ENCODE measurements at regions not wholly inside any gene's neighbourhood (a gene's known extent, or its start where the extent isn't known, plus 50 kb on each side); places are given as distances from the start of the nearest gene placed in this dataset.

DNA sequence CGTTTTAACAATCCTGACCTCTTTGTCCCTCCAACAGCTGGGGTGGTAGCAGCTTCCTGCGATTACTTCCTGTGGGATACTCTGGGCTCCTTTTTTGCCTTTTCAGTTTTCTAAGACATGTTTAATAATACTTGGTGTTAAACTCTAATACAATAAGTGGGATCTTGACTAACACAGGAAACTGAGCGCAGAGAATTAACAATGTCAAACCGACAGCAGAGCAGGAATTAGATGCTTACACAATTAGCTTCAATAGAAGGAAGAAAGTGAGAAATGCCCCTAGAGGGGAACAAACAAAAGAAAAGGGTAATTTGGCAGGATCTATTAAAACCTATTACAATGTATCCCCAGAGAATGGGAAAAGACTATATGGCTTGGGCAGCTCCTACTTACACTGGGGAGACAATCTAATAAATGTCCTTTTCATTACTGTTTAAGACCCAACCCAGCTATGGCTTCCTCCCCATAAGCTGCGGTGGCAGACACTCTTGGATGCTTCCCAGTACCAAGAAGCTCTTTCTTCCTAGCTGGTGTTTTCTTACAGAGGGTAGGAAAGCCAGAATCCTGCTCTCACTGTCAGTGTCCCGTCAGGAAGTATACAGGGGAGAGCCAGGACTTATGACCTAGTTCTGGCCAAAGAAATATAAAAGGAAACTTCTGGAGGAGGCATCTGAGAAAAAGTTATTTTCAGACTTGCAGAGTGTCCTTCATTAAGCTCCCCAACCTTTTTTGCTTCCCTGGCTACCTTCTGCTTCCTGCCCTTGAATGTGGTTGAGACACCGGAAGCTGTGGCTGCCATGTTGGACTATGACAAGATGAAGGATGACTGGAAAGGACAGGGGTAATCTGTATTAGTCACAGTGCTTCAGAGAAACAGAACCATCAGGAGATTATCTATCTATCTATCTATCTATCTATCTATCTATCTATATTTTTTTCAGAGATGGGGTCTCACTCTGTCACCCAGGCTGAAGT is 194.1 kb upstream of the KBTBD8 start:
- Mint-ChIP-seq H3K4me3 (peak overlapping the region; percentile 35), H3K9me3 (peaks cover 5% of the 10 kb centered on the region), H3K36me3 (ENCODE audit: low read depth) (no peaks in the 10 kb centered on the region), H3K4me1 (peaks cover 36% of the 10 kb centered on the region), H3K27ac (ENCODE audit: unreplicated experiment) (peak overlapping the region; percentile 74), H3K27me3 (ENCODE audit: low read depth) (no peaks in the 10 kb centered on the region)
- DNase-seq (ENCODE audit: low read depth, low spot score): no peak
- TF ChIP-seq, protein P1, sequence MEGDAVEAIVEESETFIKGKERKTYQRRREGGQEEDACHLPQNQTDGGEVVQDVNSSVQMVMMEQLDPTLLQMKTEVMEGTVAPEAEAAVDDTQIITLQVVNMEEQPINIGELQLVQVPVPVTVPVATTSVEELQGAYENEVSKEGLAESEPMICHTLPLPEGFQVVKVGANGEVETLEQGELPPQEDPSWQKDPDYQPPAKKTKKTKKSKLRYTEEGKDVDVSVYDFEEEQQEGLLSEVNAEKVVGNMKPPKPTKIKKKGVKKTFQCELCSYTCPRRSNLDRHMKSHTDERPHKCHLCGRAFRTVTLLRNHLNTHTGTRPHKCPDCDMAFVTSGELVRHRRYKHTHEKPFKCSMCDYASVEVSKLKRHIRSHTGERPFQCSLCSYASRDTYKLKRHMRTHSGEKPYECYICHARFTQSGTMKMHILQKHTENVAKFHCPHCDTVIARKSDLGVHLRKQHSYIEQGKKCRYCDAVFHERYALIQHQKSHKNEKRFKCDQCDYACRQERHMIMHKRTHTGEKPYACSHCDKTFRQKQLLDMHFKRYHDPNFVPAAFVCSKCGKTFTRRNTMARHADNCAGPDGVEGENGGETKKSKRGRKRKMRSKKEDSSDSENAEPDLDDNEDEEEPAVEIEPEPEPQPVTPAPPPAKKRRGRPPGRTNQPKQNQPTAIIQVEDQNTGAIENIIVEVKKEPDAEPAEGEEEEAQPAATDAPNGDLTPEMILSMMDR (conservative IDR thresholded peaks at IDR 0.05): no peak

DNA sequence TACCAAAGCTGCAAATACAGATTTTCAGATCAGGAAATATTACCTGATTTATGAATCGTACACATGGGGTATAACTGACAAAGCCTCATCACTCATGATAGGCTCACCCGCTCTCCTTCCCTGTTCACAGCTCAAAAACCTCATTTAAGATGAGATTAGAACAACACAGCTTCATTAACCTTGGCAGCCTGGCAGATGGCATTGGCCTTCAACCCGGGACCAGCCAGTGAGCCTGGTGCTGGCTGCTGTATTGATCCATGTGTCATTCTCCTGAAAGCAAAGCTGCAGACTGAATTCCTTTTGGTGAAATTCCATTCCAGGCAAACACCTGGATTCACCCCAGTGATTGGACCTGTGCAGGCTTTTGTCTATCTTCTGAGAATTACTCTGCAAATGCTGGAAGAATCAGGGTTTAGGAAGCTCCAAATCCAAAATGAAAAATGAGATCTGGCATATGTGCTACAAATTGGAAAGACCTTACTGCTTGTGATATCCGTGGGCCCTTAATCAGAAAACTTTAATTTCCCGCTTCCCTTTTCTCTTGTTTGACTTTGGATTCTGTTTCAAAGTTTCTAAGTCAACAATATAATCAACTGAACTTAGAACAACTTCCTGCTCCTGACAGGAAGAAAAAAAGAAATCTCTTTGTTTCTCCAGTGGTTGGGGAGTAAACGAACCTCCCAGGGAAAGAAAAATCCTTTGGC is 189.1 kb upstream of the KBTBD8 start:
- no peak overlapping the region for H3K4me3 Mint-ChIP-seq
- TF ChIP-seq, protein P1 (conservative IDR thresholded peaks at IDR 0.05): no peak
- no peak overlapping the region for H3K27ac Mint-ChIP-seq (ENCODE audit: unreplicated experiment)
- H3K36me3 Mint-ChIP-seq (ENCODE audit: low read depth): no peaks in the 10 kb centered on the region
- no peaks in the 10 kb centered on the region for H3K27me3 Mint-ChIP-seq (ENCODE audit: low read depth)
- H3K9me3 Mint-ChIP-seq: peaks cover 8% of the 10 kb centered on the region
- no peak for DNase-seq (ENCODE audit: low read depth, low spot score)
- peaks cover 35% of the 10 kb centered on the region for H3K4me1 Mint-ChIP-seq

DNA sequence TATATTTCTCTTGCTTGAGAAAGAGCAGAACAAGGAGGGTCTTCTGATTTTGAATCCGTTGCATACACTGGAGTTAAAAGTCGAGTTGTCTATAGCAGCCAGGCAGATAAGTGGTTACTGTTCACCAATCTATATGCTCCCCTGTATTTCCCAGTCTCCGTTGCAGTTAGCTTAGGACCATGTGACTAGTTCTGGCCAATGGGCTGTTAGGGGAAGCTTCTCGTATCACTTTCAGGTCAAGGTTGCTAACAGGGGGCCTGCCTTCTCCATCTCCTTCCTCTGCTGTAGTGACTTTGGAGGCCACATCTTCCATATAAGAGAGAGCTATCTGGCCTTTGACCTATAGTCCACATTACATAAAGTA is 188.5 kb upstream of the KBTBD8 start:
- DNase-seq (ENCODE audit: low read depth, low spot score): no peak
- Mint-ChIP-seq H3K9me3 (peaks cover 8% of the 10 kb centered on the region), H3K4me1 (peaks cover 35% of the 10 kb centered on the region), H3K27me3 (ENCODE audit: low read depth) (no peaks in the 10 kb centered on the region), H3K27ac (ENCODE audit: unreplicated experiment) (no peak overlapping the region), H3K4me3 (no peak overlapping the region), H3K36me3 (ENCODE audit: low read depth) (no peaks in the 10 kb centered on the region)
- TF ChIP-seq, protein P1 (conservative IDR thresholded peaks at IDR 0.05): no peak

DNA sequence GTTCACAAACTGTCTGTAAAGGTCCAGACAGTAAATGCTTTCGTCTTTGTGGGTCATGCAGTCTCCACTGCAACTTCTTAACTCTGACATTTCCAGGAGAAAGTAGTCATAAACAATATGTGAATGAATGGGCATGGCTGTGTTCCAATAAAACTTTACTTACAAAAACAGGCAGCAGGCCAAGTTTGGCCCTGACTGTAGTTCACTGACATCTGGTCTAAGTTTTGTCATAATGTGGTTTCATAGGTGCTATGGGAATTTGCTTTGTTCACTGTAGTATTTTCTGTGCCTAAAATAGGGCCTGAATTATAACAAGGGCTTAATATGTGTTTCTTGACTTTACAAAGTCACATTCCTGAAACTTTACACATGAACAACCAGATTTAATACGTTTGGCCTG is 186.0 kb upstream of the KBTBD8 start:
- H3K36me3 Mint-ChIP-seq (ENCODE audit: low read depth): no peaks in the 10 kb centered on the region
- H3K9me3 Mint-ChIP-seq: peaks cover 8% of the 10 kb centered on the region
- H3K4me3 Mint-ChIP-seq: no peak overlapping the region
- H3K27ac Mint-ChIP-seq (ENCODE audit: unreplicated experiment): no peak overlapping the region
- no peak for DNase-seq (ENCODE audit: low read depth, low spot score)
- TF ChIP-seq, protein P1 (conservative IDR thresholded peaks at IDR 0.05): no peak
- H3K4me1 Mint-ChIP-seq: peaks cover 52% of the 10 kb centered on the region
- no peaks in the 10 kb centered on the region for H3K27me3 Mint-ChIP-seq (ENCODE audit: low read depth)

DNA sequence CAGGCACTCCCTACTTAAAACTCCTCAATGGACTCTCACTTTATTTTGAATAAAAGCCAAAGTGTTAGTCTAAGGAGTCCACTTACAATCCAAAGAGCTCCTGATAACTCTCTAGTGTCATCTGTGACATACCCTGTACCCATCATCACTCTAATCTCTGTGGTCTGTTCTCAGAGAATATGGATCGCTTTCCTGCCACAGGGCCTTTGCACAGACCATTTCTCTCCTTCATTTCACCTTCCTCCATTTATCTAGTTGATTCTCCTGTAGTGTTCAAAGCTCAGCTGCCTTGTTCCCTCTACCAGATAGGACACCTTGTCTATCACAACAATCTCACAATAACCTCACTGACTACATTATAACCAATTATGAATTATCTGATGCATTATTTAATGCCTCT is 185.4 kb upstream of the KBTBD8 start:
- no peak for DNase-seq (ENCODE audit: low read depth, low spot score)
- TF ChIP-seq, protein P1 (conservative IDR thresholded peaks at IDR 0.05): no peak
- peaks cover 8% of the 10 kb centered on the region for H3K9me3 Mint-ChIP-seq
- no peaks in the 10 kb centered on the region for H3K36me3 Mint-ChIP-seq (ENCODE audit: low read depth)
- H3K27ac Mint-ChIP-seq (ENCODE audit: unreplicated experiment): no peak overlapping the region
- no peak overlapping the region for H3K4me3 Mint-ChIP-seq
- H3K4me1 Mint-ChIP-seq: peaks cover 58% of the 10 kb centered on the region
- H3K27me3 Mint-ChIP-seq (ENCODE audit: low read depth): no peaks in the 10 kb centered on the region
